GM18508 (cell line): ENCODE measurements at regions not wholly inside any gene's neighbourhood (a gene's known extent, or its start where the extent isn't known, plus 50 kb on each side); places are given as distances from the start of the nearest gene placed in this dataset.
"Not testable (repeated sequence)": the region's sequence is repeated elsewhere in the genome, so short reads cannot be mapped to it uniquely, and the experiment has no call there.

Source experiments
- ATAC-seq: cut with Tn5 transposase; IDR thresholded peaks from one replicate; pipeline ENCODE4 v1.9.1; 2021; ENCODE audit warnings: moderate number of reproducible peaks; ENCODE audit not compliant: insufficient read depth, unreplicated experiment

- ATAC-seq = no peak
Observed at GRCh38 chr7:10604128-10604527, 369.5 kb upstream of the PHF14 start.

DNA sequence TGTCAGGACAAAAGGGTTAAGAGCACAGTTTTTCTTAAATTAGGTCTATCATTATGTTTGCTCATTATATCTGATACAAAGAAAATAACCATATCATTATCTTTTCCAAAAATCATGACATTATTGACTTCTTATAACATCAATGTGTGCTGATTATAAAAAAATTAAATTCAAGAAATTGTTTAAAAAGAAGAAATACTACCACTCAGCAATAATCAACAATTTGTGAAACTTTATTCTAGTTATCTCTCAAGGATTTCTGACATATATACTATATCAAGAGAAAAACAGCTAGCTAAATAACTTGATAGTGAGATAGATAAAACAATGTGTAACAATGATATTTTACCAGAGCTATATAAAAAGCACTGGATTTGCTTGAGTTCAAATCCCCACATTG is 360.7 kb upstream of the PHF14 start:
- no peak for ATAC-seq

DNA sequence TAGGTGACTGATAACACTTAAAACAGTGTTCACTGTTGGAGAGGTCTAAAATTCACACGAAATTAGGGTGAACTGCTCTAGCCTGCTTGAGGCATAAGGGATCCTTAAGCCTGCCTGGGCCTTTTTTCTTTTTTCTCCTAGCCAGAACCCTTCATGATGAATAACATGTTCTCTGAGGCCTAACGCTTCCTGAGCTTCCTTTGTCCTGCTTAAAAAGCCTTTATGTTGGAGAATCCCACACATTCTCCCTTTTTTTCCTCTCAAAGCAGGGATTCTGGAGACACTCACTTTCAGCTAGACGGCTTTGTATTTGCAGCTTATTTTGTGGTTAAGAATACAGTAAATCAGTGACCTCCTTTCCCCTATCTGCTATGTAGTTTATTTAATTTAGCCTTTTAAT is 354.7 kb upstream of the PHF14 start:
- no peak for ATAC-seq

GRCh38 chr7:10632712-10633111 is 341.0 kb upstream of the PHF14 start:
- no peak for ATAC-seq

- ATAC-seq = no peak
Observed at GRCh38 chr7:10634239-10634638, 339.4 kb upstream of the PHF14 start.

DNA sequence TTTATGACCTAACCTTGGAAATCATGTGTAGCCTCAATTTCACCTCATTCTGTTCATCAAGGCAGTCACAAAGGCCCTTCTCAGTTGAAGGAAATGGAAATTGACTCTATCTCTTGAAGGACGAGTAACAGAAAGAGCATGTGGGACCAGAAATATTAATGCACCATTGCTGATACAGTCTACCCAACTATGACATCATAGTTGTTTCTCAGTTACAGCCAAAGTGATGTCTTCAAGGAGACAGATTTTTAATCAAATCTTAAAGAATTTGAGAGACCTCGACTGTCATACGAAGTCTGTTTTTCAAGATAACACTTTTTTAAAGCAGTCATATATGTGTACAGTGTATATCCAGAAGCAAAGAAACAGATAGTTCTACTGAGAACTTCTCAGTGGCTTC is 335.7 kb upstream of the PHF14 start:
- ATAC-seq = no peak

GRCh38 chr7:10643545-10643944 is 330.1 kb upstream of the PHF14 start:
- no peak for ATAC-seq

DNA sequence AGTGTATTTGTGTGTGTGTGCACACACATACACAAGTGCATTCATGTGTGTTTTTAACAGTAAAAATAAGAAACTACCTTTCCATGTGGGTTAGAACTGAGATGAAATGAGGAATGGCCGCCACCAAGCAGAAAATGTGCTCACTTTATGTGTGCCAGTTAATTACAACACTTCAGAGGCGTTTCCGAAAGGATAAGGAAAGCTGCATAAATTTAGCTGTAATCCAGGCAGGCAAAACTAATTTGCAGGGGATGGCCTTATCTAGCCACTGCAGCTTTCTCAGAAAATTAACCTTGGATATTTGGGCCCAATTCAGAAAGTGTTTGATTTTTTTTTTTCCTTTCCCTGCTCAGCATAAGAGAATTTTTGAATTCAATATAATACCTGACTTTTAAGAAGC is 328.8 kb upstream of the PHF14 start:
- no peak for ATAC-seq

- no peak for ATAC-seq
Observed at GRCh38 chr7:10646194-10646593, 327.5 kb upstream of the PHF14 start.

DNA sequence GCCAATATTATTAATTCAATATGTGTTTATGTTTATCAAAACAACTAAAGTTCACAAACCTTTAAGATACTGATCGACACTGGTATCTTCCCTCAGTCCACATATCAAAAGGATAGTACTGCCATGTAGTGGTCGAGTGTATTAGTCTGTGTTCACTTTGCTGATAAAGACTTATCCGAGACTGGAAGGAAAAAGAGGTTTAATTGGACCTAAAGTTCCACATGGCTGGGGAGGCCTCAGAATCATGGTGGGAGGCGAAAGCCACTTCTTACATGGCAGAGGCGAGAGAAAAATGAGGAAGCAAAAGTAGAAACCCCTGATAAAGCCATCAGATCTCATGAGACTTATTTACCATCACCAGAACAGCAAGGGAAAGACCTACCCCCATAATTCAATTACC is 325.4 kb upstream of the PHF14 start:
- no peak for ATAC-seq

DNA sequence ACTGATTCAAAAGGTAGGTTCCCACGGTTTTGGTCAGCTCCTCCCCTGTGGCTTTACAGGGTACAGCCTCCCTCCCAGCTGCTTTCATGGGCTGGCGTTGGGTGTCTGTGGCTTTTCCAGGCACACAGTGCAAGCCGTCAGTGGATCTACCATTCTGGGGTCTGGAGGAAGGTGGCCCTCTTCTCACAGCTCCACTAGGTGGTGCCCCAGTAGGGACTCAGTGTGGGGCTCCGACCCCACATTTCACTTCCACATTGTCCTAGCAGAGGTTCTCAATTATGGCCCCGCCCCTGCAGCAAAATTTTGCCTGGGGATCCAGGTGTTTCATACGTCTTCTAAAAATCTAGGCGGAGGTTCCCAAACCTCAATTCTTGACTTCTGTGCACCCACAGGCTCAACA is 324.6 kb upstream of the PHF14 start:
- not testable (repeated sequence) for ATAC-seq

- ATAC-seq = no peak
Observed at GRCh38 chr7:10655031-10655430, 318.6 kb upstream of the PHF14 start.

DNA sequence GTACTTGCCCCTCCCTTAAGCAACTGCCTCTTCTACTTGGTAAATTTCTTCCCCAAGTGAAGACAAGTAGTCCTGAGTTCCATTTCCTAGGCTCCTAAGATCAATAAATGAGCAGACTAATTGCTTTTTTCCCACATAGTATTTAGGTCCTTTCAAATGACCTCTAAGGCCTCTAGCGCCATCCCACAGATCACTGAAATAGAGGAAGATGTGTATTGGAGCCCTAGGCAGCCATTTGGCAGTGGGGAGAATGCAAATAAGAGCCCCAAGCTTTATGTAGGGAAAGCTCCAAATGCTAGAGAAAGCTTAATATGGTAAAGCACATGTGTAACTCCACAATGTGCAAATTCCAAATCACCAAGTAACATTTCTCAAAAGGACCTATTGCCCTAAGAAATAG is 316.5 kb upstream of the PHF14 start:
- ATAC-seq = no peak

DNA sequence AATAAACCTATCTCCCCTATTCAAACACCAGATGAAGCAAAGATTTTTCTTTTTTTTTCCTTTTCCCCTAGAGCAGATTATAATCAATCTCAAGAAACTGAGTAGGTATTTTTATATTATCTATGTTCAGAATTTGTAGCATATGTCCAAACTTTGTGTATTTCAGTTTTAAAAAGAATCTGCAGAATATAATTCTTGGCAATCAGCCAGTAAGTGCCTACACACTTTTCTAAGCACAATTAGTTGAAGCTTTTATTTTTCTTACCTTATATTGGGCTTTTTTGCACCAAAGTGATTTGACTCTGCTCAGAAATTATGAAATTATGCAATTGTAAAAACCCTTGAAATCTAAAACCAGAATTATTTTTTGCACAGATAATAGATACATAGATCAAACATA is 315.8 kb upstream of the PHF14 start:
- ATAC-seq = no peak

DNA sequence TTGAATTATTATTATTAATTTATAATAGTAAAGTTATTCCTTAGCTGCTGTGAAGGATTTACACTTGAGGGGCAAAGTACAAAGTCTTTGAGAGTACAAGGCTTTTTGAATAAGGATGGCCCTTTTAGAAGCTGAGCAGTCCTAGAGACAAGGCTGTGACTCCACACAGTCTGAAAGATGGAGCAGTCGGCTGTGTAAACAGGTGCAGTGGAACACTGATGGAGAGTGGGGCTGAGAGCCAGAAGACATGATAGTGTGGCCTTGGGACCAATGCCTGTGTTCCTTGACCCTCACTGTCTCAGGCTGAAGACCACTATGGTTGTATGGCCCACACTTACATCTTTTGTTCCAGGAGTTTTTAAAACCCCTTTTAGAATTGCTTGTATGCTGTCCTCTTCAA is 311.2 kb upstream of the PHF14 start:
- ATAC-seq = no peak

- no peak for ATAC-seq
Observed at GRCh38 chr7:10662982-10663884, 310.4 kb upstream of the PHF14 start.

DNA sequence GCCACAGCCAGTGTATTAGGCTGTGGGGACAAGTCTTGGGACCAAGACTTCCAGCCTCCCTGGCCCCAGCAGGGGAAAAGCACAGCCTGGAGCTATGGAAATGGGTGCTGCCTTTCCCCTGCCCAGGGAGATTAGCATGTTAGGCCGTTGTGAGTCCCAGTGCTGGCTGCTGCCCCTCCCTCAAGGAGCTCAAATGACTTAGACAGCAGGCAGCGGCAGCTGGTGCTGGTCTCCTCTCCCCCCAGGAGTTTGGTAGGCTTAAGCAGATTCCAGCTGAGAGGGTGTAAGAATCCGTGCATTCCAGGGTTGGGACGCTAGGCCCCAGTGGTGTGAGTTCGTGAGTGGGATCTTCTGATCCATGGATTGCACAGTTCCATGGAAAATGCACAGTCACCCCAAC is 301.5 kb upstream of the PHF14 start:
- no peak for ATAC-seq

DNA sequence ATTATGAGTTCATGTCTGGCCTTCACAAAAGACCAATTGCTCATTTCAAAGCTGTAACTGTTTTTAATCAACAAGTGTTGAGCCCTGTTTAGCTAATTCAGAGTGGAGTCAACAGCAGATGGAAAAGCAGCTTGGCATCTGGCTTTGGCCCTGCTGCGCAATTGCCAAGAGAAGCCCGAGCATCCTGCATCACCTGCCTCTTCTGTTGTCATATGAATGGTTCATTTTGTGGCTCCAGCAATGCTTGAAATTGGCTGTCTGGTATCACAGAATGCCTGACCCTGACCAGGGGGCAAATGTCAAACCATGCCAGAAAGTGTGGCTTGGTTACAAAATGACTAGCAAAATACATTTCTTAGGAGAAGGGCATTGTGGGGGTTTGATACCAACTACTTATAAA is 296.5 kb upstream of the PHF14 start:
- ATAC-seq = no peak

DNA sequence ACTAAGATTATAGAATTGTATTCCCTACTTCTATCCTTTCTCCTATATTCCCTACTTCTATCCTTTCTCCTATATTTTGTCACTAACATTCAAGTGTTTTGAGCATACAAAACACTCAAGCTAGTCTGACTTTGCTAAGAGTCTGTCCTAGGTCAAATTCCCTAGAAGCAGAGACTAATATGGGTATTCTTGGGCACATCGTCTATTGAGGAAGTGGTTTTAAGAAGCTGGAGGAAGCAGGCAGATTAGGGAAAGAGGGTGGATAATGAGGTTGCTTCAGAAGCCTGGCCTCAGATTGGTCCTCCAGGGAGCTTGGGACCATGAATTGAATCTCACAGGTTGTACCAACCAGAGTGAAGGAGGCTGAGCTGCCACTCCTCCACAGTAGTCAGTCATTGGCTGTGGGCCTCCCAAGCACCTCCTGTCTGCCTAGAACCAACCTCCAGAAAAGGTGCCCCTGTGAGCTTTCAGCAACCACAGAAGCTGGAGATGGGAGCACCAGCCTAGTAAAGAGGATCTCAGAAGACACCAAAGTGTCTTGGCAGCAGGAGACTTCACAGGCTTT is 295.9 kb upstream of the PHF14 start:
- ATAC-seq = no peak

DNA sequence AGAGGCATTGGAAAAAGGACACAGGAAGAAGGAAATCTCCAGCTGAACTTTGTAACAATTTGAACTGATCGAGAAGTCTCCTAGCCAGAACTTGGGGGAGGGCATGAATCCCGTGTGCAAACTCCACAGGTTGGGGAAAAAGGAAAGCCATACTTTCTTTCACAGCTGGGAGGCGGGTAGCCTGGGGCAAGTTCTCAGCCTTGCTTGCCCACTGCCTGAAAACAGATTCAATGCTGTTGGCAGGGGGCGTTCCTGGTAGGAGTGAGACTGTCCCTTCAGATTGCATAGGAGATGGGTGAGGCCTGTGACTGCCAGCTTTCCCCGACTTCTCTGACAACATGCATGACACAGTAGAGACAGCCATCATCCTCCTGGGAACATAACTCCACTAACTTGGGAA is 289.1 kb upstream of the PHF14 start:
- ATAC-seq = no peak

GRCh38 chr7:10685040-10685439 is 288.6 kb upstream of the PHF14 start:
- ATAC-seq = no peak

GRCh38 chr7:10688544-10688943 is 285.1 kb upstream of the PHF14 start:
- no peak for ATAC-seq
